GM18907 (cell line): ENCODE measurements at regions not wholly inside any gene's neighbourhood (a gene's known extent, or its start where the extent isn't known, plus 50 kb on each side); places are given as distances from the start of the nearest gene placed in this dataset.
A peak's percentile ranks its signal among the peaks of the same experiment; 100 is the strongest.
"Not testable (repeated sequence)": the region's sequence is repeated elsewhere in the genome, so short reads cannot be mapped to it uniquely, and the experiment has no call there.

ENCODE experiments used
- ATAC-seq: cut with Tn5 transposase; IDR thresholded peaks from one replicate; pipeline ENCODE4 v1.9.1; 2021; ENCODE audit warnings: mild to moderate bottlenecking, moderate library complexity; ENCODE audit not compliant: unreplicated experiment

GRCh38 chr3:177905173-177906125 lies 630.8 kb upstream of the KCNMB2 start:
- ATAC-seq, result no peak

- ATAC-seq, result no peak
Measured at GRCh38 chr3:177906126-177906511, 630.1 kb upstream of the KCNMB2 start.

DNA sequence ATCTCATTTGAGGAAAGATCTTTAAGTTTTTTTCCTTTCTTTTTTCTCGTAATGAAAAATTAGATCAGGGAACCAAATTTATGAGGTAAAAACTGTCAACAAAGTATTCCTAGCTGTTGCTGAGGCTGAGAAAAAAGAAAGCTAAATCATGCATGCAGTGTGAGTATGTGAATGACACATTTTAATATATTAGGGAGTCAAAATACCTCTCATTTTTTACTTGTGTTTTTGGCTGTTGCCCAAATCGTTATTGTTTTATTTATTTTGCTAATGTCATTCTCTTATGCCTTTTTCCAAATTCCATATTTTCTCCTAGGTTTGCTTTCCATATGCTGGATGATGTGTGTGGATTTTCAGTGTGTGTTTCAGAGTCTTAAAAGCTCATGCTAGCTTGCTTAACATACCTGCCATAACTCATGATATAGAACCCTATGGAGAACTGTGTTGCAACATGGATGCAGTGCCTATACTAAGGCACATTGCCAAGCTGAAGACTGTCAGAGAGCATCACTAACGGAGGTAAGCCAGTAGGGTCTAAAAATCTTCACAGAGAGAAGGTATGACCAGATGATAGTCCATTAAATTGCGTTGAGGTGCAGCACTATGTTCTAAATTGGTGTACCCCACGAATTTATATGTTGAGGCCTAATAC lies 629.5 kb upstream of the KCNMB2 start:
- ATAC-seq, result no peak

GRCh38 chr3:177909530-177909929 lies 626.7 kb upstream of the KCNMB2 start:
- not testable (repeated sequence) for ATAC-seq

GRCh38 chr3:177914224-177914623 lies 622.0 kb upstream of the KCNMB2 start:
- no peak for ATAC-seq

GRCh38 chr3:177916461-177916860 lies 619.8 kb upstream of the KCNMB2 start:
- ATAC-seq, result no peak

DNA sequence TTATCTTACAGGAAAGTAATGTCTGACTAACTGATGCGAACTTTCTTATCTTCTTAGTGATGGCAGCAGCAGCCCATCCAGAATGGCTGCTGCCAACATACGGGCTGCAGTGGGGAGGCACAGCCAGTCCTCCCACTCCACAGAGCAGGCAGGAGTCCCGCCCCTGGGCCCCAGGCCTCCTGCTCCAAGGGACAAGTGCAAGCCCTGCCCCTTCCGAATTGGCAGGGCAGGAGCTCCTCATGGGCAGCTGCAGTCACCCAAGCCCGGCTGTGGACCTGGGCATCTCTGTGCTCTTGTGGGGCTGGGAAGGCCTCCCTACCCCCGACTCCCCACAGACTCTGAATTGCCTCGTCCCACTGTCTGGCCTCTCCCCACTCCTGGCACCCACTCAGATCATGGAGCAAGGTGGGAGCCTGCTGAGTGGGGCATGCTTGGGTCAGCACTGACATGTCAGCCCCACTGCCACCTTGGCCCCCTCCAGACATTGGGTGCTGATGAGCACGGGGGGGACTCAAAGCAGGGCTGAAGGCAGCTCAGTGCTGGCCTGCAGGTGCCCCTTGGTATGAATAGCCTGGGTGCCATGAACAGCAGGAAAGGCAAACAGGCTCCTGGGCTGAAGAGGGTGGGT lies 618.9 kb upstream of the KCNMB2 start:
- no peak for ATAC-seq

DNA sequence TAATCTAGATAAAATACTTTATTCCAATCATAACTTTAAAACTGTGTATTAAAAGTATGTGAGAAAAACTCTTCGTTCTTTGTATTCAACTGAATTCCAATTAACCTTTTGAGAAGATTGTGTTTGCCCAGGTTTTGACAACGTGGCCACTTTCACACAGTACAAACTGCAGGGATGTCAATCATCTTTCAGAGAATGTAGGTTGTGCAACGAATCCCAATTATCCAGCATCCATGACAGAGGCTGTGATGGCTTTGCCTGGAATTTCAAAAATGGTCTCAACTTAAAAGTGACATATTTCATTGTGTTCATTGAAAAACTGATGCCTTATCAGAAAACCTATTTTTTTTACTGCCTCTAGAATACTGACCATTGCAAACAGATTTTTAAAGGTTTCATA lies 615.1 kb upstream of the KCNMB2 start:
- ATAC-seq, result no peak

DNA sequence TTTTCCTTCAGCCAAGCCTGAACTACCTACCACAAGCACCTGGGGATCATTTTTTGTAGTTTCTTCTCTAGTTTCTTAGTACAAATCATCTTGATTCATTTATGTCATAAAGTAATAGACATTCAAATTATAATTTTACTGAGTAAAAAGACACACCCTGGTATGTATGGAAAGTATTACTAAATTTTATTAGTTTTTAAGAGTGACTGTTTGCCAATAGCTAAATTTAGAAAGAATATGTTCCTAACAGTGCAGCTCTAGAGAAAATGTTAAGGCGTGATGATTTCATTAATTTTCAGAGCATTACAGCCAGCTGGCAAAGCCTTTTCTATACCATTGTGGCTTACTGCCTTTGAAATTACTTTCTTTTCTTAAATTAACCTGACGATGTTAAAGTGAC lies 612.0 kb upstream of the KCNMB2 start:
- no peak for ATAC-seq

- peak; percentile 87 for ATAC-seq
Measured at GRCh38 chr3:177928172-177928873, 607.9 kb upstream of the KCNMB2 start.

- no peak for ATAC-seq
Measured at GRCh38 chr3:177929310-177929709, 606.9 kb upstream of the KCNMB2 start.

- ATAC-seq, result no peak
Measured at GRCh38 chr3:177930771-177931170, 605.5 kb upstream of the KCNMB2 start.

DNA sequence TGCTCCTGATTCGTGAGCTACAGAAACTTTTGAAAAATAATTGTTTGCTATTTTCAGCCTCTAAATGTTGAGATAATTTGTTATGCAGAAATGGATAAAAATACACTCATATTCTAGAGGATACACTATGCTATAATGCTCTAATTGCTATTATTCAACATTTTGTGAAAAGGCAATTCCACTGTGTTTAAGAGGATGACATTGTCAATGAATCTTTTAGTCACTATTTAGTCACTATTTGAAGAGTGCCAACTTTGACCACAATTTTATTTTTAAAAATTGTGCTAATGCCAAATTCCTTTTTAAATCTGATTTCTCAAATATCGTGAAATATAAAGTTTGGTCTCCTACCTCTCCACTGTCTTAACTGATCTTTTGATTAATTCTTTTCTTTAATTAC lies 604.9 kb upstream of the KCNMB2 start:
- ATAC-seq, result no peak

GRCh38 chr3:177932346-177932745 lies 603.9 kb upstream of the KCNMB2 start:
- ATAC-seq, result no peak

- ATAC-seq, result no peak
Measured at GRCh38 chr3:177932750-177933660, 603.2 kb upstream of the KCNMB2 start.

DNA sequence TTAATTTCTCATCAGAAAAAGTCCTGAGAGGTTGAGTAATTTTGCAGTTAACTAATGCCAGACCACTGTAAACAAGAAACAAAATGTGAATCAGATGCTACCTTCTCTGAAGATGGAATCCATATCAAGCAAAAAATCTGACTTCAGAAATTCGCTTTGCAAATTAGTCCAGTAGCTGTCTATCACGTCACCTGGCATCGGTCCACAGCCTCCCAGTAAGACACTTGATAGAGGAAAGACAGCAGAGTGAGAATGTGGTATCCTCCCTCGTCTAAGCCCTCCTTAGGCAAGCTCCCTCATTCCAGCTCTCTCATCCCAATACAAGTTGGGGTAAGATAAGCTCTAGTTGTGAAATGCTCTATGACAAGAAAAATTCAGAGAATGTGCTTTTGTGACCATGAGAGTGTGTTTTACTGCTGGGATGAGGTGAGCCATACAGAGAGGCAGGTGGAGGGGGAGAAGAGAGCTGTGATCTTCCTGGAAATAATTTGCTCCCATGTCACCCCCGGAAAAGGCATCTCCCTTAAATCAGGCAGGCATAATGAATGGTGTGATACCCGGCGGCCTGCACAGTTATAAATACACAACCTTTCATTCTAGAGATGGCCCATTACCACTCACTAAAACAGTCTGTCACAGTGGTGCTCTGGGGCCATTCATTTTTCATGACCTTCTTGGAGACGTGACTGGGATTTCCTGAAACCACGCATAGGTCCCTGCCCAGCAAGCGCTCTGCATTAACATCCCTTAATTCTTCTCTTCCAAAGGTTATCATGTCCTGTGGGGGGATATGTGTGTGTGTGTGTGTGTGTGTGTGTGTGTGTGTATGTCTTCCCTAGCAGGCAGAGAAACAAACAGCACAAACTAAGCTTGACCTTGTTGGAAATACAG lies 602.0 kb upstream of the KCNMB2 start:
- no peak for ATAC-seq

- no peak for ATAC-seq
Measured at GRCh38 chr3:177935047-177935446, 601.2 kb upstream of the KCNMB2 start.

DNA sequence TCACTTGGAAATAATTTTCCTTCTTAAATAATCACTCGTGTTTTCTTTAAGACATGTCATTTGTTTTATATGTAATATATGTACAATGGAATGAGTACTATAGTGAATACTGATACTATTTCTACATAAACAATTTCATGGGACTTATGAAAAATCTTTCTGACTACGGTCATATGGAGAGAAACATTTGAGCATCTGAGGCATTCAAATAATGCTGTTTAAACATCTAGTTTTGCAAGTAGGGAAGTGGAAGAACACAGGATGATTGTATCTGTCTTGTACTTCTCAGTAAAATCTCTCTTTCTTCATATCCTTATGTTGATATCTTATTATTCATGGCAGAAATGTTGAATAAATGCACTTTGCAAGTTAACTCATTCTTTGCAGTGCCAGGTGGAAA lies 599.5 kb upstream of the KCNMB2 start:
- no peak for ATAC-seq

GRCh38 chr3:177942911-177943310 lies 593.3 kb upstream of the KCNMB2 start:
- ATAC-seq, result no peak
